ENCODE measurements at regions not wholly inside any gene's neighbourhood (a gene's known extent, or its start where the extent isn't known, plus 50 kb on each side); places are given as distances from the start of the nearest gene placed in this dataset.

GRCh38 chr15:25051399-25052154, 96.8 kb downstream of the SNRPN start:
- DNase-seq (ENCODE audit: low read depth), result no peak

- DNase-seq (ENCODE audit: low read depth), result no peak
These were observed 97.6 kb downstream of the SNRPN start for GRCh38 chr15:25052191-25052999.

- DNase-seq (ENCODE audit: low read depth), result no peak
These were observed 98.4 kb downstream of the SNRPN start for GRCh38 chr15:25053000-25053815.

GRCh38 chr15:25054329-25054728, 99.5 kb downstream of the SNRPN start:
- DNase-seq (ENCODE audit: low read depth), result no peak

GRCh38 chr15:25054943-25055342, 100.2 kb downstream of the SNRPN start:
- DNase-seq (ENCODE audit: low read depth), result no peak

- DNase-seq (ENCODE audit: low read depth), result no peak
These were observed 100.7 kb downstream of the SNRPN start for GRCh38 chr15:25055356-25056068.

GRCh38 chr15:25056484-25057425, 102.0 kb downstream of the SNRPN start:
- no peak for DNase-seq (ENCODE audit: low read depth)

- no peak for DNase-seq (ENCODE audit: low read depth)
These were observed 102.8 kb downstream of the SNRPN start for GRCh38 chr15:25057574-25057973.

GRCh38 chr15:25058080-25058785, 103.4 kb downstream of the SNRPN start:
- no peak for DNase-seq (ENCODE audit: low read depth)

GRCh38 chr15:25059698-25060471, 105.1 kb downstream of the SNRPN start:
- DNase-seq (ENCODE audit: low read depth), result no peak

- no peak for DNase-seq (ENCODE audit: low read depth)
These were observed 105.7 kb downstream of the SNRPN start for GRCh38 chr15:25060472-25060803.

- DNase-seq (ENCODE audit: low read depth), result no peak
These were observed 106.3 kb downstream of the SNRPN start for GRCh38 chr15:25060996-25061620.

- DNase-seq (ENCODE audit: low read depth), result no peak
These were observed 107.2 kb downstream of the SNRPN start for GRCh38 chr15:25061808-25062550.

- DNase-seq (ENCODE audit: low read depth), result no peak
These were observed 108.0 kb downstream of the SNRPN start for GRCh38 chr15:25062551-25063430.

- DNase-seq (ENCODE audit: low read depth), result no peak
These were observed 110.5 kb downstream of the SNRPN start for GRCh38 chr15:25065286-25065685.

GRCh38 chr15:25065876-25066275, 111.1 kb downstream of the SNRPN start:
- DNase-seq (ENCODE audit: low read depth), result no peak

- DNase-seq (ENCODE audit: low read depth), result no peak
These were observed 111.9 kb downstream of the SNRPN start for GRCh38 chr15:25066708-25067107.

Data from renal cortical epithelial cell (primary cell).